Adrenal gland (tissue), 5 donors: ENCODE measurements at regions not wholly inside any gene's neighbourhood (a gene's known extent, or its start where the extent isn't known, plus 50 kb on each side); places are given as distances from the start of the nearest gene placed in this dataset.

Experiments used
- CTCF ChIP-seq, 6 experiments: fragments of 450-650 bp in 4 of 6; fragments of 200-600 bp in 2 of 6; sonication (generic) in 1 of 6; IDR thresholded peaks; 1 replicate in 5 of 6; 2 replicates in 1 of 6; pipeline versions ENCODE4 v1.5.1 to v1.8.0; 2016 to 2021; ENCODE audit warnings: antibody characterized with exemption in 6 of 6, mild to moderate bottlenecking in 2 of 6, moderate library complexity in 1 of 6
- POLR2A ChIP-seq, 2 donors: fragments of 450-650 bp; IDR thresholded peaks; one replicate each; pipeline ENCODE4 v1.6.1; 2017; ENCODE audit warnings: antibody characterized with exemption in 2 of 2, mild to moderate bottlenecking in 2 of 2, moderate library complexity in 1 of 2
- donor health status: DM: no; HTN: no; CAD: no.

DNA sequence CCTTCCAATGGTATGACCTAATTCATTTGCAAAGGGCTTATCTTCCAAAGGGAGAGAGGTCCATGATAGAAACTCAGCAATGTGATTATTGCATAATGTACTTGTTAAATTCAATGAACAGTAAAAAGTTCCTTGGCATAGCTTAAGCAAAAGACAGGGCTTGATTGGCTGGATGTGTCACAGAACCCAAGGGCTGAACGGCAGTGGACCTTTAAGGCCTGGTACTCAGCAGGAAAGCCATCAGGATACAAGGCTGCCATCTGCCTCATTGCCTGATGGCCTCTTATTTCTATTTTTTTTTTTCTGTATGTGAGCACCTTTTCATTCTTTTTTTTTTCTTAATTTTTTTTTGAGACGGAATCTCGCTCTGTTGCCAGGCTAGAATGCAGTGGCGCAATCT is 208.9 kb upstream of the WSCD1 start:
- no peak for TF ChIP-seq CTCF (IDR thresholded peaks at IDR 0.05)
- TF ChIP-seq POLR2A (IDR thresholded peaks at IDR 0.05), result no peak
